GM12878 (cell line): ENCODE measurements at regions not wholly inside any gene's neighbourhood (a gene's known extent, or its start where the extent isn't known, plus 50 kb on each side); places are given as distances from the start of the nearest gene placed in this dataset.

Source experiments
- ATAC-seq: fragments of 200-7000 bp; cut with Tn5 transposase; 3 replicates; pipeline ENCODE4 v1.9.1; 2020; ENCODE audit warnings: mild to moderate bottlenecking, moderate library complexity
- BruUV-seq: library from RNA; stranded (reverse); fragments of 400-500 nt; replicated peaks from 2 replicates; lab custom pipeline; 2021; lab: Mats Ljungman, UMichigan
- CTCF ChIA-PET: fragments of 300-600 bp; sonication (Branson Sonifier 250); formaldehyde crosslinking; extraction: SDS; loops from one replicate; lab custom pipeline; 2021; ENCODE audit warnings: inconsistent platforms; lab: Yijun Ruan, JAX
- POLR2A ChIA-PET: fragments of 350-600 bp; formaldehyde crosslinking; extraction: SDS; loops from one replicate; lab custom pipeline; 2021; ENCODE audit warnings: inconsistent platforms; lab: Charles Lee
- RAD21 ChIA-PET: fragments of 300-600 bp; sonication (Branson Sonifier 250); formaldehyde crosslinking; loops from one replicate; lab custom pipeline; 2023; ENCODE audit warnings: antibody characterized with exemption; ENCODE audit not compliant: unreplicated experiment; lab: Charles Lee
- SMC1A ChIA-PET: fragments of 300-600 bp; sonication (Branson Sonifier 250); formaldehyde crosslinking; loops from one replicate; lab custom pipeline; 2023; ENCODE audit not compliant: unreplicated experiment, uncharacterized antibody; lab: Charles Lee
- DNase-seq: peaks from one replicate; pipeline ENCODE4 v3.0.0-alpha.2; 2011; ENCODE audit warnings: low read depth, low spot score
- FAIRE-seq: peaks from 3 replicates; lab custom pipeline; 2011; peaks lifted over from hg19 to GRCh38; lab: Jason Lieb, UNC
- H2AFZ ChIP-seq: 2 replicates; pipeline ENCODE4 v1.6.0; 2011; ENCODE audit warnings: low read depth, low read length, control low read depth; ENCODE audit not compliant: control insufficient read depth
- H3K27ac ChIP-seq: 2 replicates; pipeline ENCODE4 v1.5.1; 2011; ENCODE audit warnings: control low read depth; ENCODE audit not compliant: control insufficient read depth, insufficient read depth
- H3K27me3 ChIP-seq, 2 experiments: replicated peaks in 1 of 2; 2 replicates each; pipeline versions ENCODE4 v1.6.0 to v1.6.1; 2011; ENCODE audit warnings: low read length in 1 of 2; ENCODE audit not compliant: control insufficient read depth in 2 of 2, insufficient read depth in 2 of 2
- H3K36me3 ChIP-seq, 2 experiments: 2 replicates each; pipeline ENCODE4 v1.5.1; 2011; ENCODE audit warnings: low read length in 1 of 2; ENCODE audit not compliant: control insufficient read depth in 2 of 2, insufficient read depth in 2 of 2
- H3K4me1 ChIP-seq: 2 replicates; pipeline ENCODE4 v1.6.1; 2011; ENCODE audit warnings: mild to moderate bottlenecking, low read length, moderate library complexity, mixed read lengths; ENCODE audit not compliant: control insufficient read depth, insufficient read depth
- H3K4me2 ChIP-seq: 2 replicates; pipeline ENCODE4 v1.6.0; 2011; ENCODE audit warnings: control low read depth; ENCODE audit not compliant: control insufficient read depth, insufficient read depth
- H3K4me3 ChIP-seq: fragments of 200-600 bp; sonication (generic); 2 replicates; pipeline ENCODE4 v1.5.1; 2016
- H3K79me2 ChIP-seq: 2 replicates; pipeline ENCODE4 v1.6.0; 2011; ENCODE audit warnings: low read length; ENCODE audit not compliant: control insufficient read depth, insufficient read depth
- H3K9ac ChIP-seq: 2 replicates; pipeline ENCODE4 v1.8.0; 2011; ENCODE audit warnings: low read length, control low read depth, mixed read lengths; ENCODE audit not compliant: control insufficient read depth, insufficient read depth
- H3K9me3 ChIP-seq: replicated peaks from 3 replicates; pipeline ENCODE4 v1.5.1; 2011; ENCODE audit warnings: mild to moderate bottlenecking, low read length; ENCODE audit not compliant: control insufficient read depth, insufficient read depth
- H4K20me1 ChIP-seq: 2 replicates; pipeline ENCODE4 v1.6.0; 2011; ENCODE audit not compliant: control insufficient read depth, insufficient read depth
- BCL11A ChIP-seq: IDR thresholded peaks from 2 replicates; pipeline ENCODE4 v1.6.1; 2011; ENCODE audit warnings: low read depth, low read length
- CHD4 ChIP-seq: fragments of 200-600 bp; sonication (generic); IDR thresholded peaks from 2 replicates; pipeline ENCODE4 v1.6.1; 2016; ENCODE audit warnings: mild to moderate bottlenecking
- E4F1 ChIP-seq: fragments of 450-650 bp; IDR thresholded peaks from 2 replicates; pipeline ENCODE4 v1.6.1; 2018; ENCODE audit warnings: borderline replicate concordance, mild to moderate bottlenecking; ENCODE audit not compliant: partially characterized antibody
- IKZF1 ChIP-seq: fragments of 450-650 bp; conservative IDR thresholded peaks from 2 replicates; pipeline ENCODE4 v1.6.1; 2017; ENCODE audit warnings: antibody characterized with exemption, mild to moderate bottlenecking
- NFIC ChIP-seq: IDR thresholded peaks from 2 replicates; pipeline ENCODE4 v1.6.1; 2012; ENCODE audit warnings: low read depth, mild to moderate bottlenecking, inconsistent platforms, low read length, moderate library complexity
- SIN3A ChIP-seq: IDR thresholded peaks from 2 replicates; pipeline ENCODE4 v1.6.1; 2012; ENCODE audit warnings: low read depth, low read length, improper control_type of control experiment
- WGBS: methylation state at CpG from one replicate; pipeline ENCODE4 v1.1.6; 2016; ENCODE audit warnings: low lambda C conversion rate; ENCODE audit not compliant: insufficient replicate concordance, insufficient coverage; ENCODE audit errors: missing lambda C conversion rate; 5-methylcytosine and 5-hydroxymethylcytosine counted together
- in situ Hi-C: fragments of 300-500 bp; cut with MboI; formaldehyde crosslinking; loops from 9 replicates; pipeline ENCODE4 v1.14.3; 2018; ENCODE audit warnings: mixed read lengths
- intact Hi-C: fragments of 100-400 bp; cut with micrococcal nuclease; formaldehyde crosslinking; loops from one replicate; pipeline ENCODE4 v1.14.2; 2022; ENCODE audit not compliant: unreplicated experiment

- BruUV-seq = no TSS peak
- Histone ChIP-seq H3K79me2 (no peaks in the 10 kb centered on the region), H2AFZ (no peak overlapping the region), H3K4me3 (no peak overlapping the region), H3K4me2 (no peak overlapping the region), H3K9me3 (no peaks in the 10 kb centered on the region), H3K4me1 (no peaks in the 10 kb centered on the region), H3K27ac (no peak overlapping the region), H4K20me1 (no peaks in the 10 kb centered on the region), H3K9ac (no peak overlapping the region), H3K27me3 (no peaks in the 10 kb centered on the region), H3K36me3 (no peaks in the 10 kb centered on the region)
- SMC1A ChIA-PET = no interaction called here
- TF ChIP-seq E4F1 (no peak), BCL11A (no peak), NFIC (no peak), IKZF1 (no peak), SIN3A (no peak), CHD4 (no peak)
- POLR2A ChIA-PET = no interaction called here
- CTCF ChIA-PET = no interaction called here
- RAD21 ChIA-PET = no interaction called here
- FAIRE-seq (no peak), ATAC-seq (no peak), DNase-seq (no peak)
- intact Hi-C loops (no loop called here), in situ Hi-C loops (loop anchor here (25.0 kb wide), 1 partner anchor 629 kb away; no protein-coding TSS in a partner anchor)
- 89% methylated on average over 2 of the region's 2 CpGs for WGBS
These were observed 114.7 kb upstream of the PPP1R3A start for GRCh38 chr7:114033475-114033874.
